HG02885 (cell line): ENCODE measurements at regions not wholly inside any gene's neighbourhood (a gene's known extent, or its start where the extent isn't known, plus 50 kb on each side); places are given as distances from the start of the nearest gene placed in this dataset.

Source experiments
- ATAC-seq: cut with Tn5 transposase; IDR thresholded peaks from one replicate; pipeline ENCODE4 v1.9.1; 2021; ENCODE audit warnings: mild to moderate bottlenecking; ENCODE audit not compliant: unreplicated experiment, poor library complexity

- no peak for ATAC-seq
These were observed 125.6 kb upstream of the PAPPA start for GRCh38 chr9:116027951-116028350.

GRCh38 chr9:116030517-116030916 is 123.1 kb upstream of the PAPPA start:
- no peak for ATAC-seq

GRCh38 chr9:116032683-116033440 is 120.7 kb upstream of the PAPPA start:
- no peak for ATAC-seq

- ATAC-seq: no peak
These were observed 114.3 kb upstream of the PAPPA start for GRCh38 chr9:116039312-116039711.

GRCh38 chr9:116039893-116040292 is 113.7 kb upstream of the PAPPA start:
- ATAC-seq: no peak

GRCh38 chr9:116042321-116042720 is 111.3 kb upstream of the PAPPA start:
- ATAC-seq: no peak

GRCh38 chr9:116045083-116045482 is 108.5 kb upstream of the PAPPA start:
- no peak for ATAC-seq

GRCh38 chr9:116048081-116048480 is 105.5 kb upstream of the PAPPA start:
- no peak for ATAC-seq

- ATAC-seq: no peak
These were observed 104.1 kb upstream of the PAPPA start for GRCh38 chr9:116049456-116049855.

GRCh38 chr9:116051528-116051927 is 102.1 kb upstream of the PAPPA start:
- no peak for ATAC-seq

GRCh38 chr9:116055536-116055935 is 98.1 kb upstream of the PAPPA start:
- no peak for ATAC-seq

GRCh38 chr9:116057371-116057770 is 96.2 kb upstream of the PAPPA start:
- ATAC-seq: no peak

- ATAC-seq: no peak
These were observed 95.2 kb upstream of the PAPPA start for GRCh38 chr9:116058421-116058820.

- no peak for ATAC-seq
These were observed 94.1 kb upstream of the PAPPA start for GRCh38 chr9:116059466-116059865.

GRCh38 chr9:116060631-116061030 is 93.0 kb upstream of the PAPPA start:
- ATAC-seq: no peak

- no peak for ATAC-seq
These were observed 91.9 kb upstream of the PAPPA start for GRCh38 chr9:116061546-116062205.

GRCh38 chr9:116062206-116062550 is 91.4 kb upstream of the PAPPA start:
- ATAC-seq: no peak

GRCh38 chr9:116064970-116065369 is 88.6 kb upstream of the PAPPA start:
- no peak for ATAC-seq

GRCh38 chr9:116066221-116066620 is 87.4 kb upstream of the PAPPA start:
- no peak for ATAC-seq

GRCh38 chr9:116067566-116067965 is 86.0 kb upstream of the PAPPA start:
- no peak for ATAC-seq

GRCh38 chr9:116070256-116070914 is 83.2 kb upstream of the PAPPA start:
- ATAC-seq: no peak

- ATAC-seq: no peak
These were observed 81.5 kb upstream of the PAPPA start for GRCh38 chr9:116072046-116072445.
